ENCODE measurements at regions not wholly inside any gene's neighbourhood (a gene's known extent, or its start where the extent isn't known, plus 50 kb on each side); places are given as distances from the start of the nearest gene placed in this dataset.
A peak's percentile ranks its signal among the peaks of the same experiment; 100 is the strongest.
"Not testable (repeated sequence)": the region's sequence is repeated elsewhere in the genome, so short reads cannot be mapped to it uniquely, and the experiment has no call there.

DNA sequence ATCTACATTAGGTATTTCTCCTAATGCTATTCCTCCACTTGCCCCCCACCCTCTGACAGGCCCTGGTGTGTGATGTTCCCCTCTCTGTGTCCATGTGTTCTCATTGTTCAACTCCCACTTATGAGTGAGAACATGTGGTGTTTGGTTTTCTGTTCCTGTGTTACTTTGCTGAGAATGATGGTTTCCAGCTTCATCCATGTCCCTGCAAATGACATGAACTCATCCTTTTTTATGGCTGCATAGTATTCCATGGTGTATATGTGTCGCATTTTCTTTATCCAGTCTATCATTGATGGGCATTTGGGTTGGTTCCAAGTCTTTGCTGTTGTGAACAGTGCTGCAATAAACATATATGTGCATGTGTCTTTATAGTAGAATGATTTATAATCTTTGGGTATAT lies 50.6 kb upstream of the GRHL3 start:
- DNase-seq (ENCODE audit: low read depth); H3K4me3 ChIP-seq (ENCODE audit: low read depth, low read length): not testable (repeated sequence)

DNA sequence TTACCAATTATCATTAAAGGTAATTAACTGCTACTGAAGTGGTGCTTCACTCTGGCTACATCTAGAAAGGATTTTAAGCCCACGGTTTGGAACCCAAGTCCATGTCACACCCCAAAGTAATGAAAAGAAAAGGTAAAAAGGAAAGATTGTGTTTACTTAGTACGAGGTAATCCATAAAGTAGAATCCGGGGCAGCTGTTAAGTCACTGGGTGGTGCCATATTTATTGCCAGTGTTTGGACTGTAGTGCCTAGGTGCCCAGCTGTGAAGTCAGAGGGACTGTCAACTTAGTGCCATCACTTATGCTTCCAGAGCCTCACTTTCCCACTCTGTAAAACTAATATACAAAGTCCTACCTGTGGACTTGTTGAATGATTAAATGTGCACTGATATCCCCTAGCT lies 52.2 kb upstream of the GRHL3 start:
- TF ChIP-seq, protein P1, sequence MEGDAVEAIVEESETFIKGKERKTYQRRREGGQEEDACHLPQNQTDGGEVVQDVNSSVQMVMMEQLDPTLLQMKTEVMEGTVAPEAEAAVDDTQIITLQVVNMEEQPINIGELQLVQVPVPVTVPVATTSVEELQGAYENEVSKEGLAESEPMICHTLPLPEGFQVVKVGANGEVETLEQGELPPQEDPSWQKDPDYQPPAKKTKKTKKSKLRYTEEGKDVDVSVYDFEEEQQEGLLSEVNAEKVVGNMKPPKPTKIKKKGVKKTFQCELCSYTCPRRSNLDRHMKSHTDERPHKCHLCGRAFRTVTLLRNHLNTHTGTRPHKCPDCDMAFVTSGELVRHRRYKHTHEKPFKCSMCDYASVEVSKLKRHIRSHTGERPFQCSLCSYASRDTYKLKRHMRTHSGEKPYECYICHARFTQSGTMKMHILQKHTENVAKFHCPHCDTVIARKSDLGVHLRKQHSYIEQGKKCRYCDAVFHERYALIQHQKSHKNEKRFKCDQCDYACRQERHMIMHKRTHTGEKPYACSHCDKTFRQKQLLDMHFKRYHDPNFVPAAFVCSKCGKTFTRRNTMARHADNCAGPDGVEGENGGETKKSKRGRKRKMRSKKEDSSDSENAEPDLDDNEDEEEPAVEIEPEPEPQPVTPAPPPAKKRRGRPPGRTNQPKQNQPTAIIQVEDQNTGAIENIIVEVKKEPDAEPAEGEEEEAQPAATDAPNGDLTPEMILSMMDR (conservative IDR thresholded peaks at IDR 0.05; ENCODE audit: low read depth, low read length), result no peak
- H3K4me3 ChIP-seq (ENCODE audit: low read depth, low read length), result no peak overlapping the region
- DNase-seq (ENCODE audit: low read depth), result no peak

DNA sequence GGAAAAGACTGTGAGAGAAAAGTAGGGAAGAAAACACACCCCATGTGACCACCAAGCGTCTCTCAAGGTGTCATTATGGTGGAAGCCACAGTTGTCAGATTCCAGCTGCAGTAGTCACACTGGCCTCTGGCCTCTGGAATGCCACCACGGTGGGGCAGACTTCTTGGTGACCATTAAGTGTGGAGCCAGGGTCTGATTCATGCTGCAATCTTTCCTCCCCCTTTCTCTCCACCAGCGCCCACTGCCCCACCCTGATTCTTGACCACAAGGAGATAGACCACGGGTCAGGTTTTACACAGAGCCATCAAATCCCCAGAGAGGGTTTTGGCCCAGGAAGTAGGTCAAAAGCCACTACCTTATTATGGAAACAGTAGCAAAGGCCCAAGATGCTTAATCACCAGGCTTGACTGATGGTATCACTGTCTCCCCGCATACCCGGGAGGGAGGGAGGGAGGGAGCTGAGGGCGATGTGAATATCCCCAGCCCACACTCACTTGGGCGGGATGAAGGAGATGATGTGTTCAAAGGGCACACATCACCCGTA lies 52.7 kb upstream of the GRHL3 start:
- no peak overlapping the region for H3K4me3 ChIP-seq (ENCODE audit: low read depth, low read length)
- peak; percentile 93 for DNase-seq (ENCODE audit: low read depth)
- TF ChIP-seq, protein P1 (conservative IDR thresholded peaks at IDR 0.05; ENCODE audit: low read depth, low read length), result peak; percentile 41

DNA sequence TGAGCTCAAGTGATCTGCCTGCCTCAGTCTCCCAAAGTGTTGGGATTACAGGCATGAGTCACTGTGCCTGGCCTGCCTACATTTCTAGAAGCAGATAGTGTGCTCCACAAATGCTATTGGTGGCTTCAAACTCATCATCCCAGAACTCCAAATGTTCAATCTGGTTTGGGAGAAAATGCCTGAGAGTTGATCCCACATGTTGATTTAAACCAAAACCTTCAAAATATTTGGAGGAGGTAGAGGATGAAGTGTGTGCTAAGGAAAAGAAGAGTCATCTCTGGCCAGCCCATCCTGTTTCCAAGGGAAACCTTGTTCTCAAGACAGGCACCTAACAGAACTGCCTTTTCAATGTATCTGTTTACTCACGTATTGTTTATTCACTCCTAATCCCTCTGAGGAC lies 55.4 kb upstream of the GRHL3 start:
- no peak for DNase-seq (ENCODE audit: low read depth)

DNA sequence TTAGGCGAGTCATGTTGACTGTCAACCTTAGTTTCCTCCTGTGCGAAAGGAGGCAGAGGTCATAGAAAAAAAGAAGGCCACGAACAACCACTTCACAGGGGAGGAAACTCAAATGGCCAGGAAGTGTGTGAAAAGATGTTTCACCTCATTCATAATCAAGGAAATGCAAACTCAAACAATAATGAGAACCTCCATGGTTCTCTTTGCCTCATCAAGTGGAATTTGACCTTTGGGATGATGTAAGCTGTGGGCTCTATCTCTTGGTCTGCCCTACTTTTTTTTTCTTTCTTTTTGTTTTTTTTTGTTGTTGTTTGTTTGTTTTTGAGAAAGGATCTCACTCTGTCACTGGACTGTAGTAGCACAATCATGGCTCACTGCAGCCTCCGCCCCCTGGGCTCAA lies 55.9 kb upstream of the GRHL3 start:
- TF ChIP-seq, protein P1 (conservative IDR thresholded peaks at IDR 0.05; ENCODE audit: low read depth, low read length), result no peak

More for the DNA sequence above, 55.4 kb upstream of the GRHL3 start:
- TF ChIP-seq, protein P1 (conservative IDR thresholded peaks at IDR 0.05; ENCODE audit: low read depth, low read length), result no peak
- H3K4me3 ChIP-seq (ENCODE audit: low read depth, low read length), result no peak overlapping the region

DNA sequence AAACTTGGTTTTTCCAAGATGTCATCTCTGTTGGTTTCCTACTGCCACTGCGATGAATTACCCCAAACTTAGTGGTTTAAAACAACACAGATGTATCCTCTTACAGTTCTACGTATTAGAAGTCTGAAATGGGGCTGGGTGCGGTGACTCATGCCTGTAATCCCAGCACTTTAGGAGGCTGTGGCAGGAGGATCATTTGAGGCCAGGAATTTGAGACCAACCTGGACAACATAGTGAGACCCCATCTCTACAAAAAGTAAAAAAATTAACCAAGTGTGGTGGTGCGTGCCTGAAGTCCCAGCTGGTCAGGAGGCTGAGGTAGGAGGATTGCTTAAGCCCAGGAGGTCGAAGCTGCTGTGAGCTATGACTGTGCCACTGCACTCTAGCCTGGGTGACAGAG lies 57.2 kb upstream of the GRHL3 start:
- H3K4me3 ChIP-seq (ENCODE audit: low read depth, low read length), result no peak overlapping the region
- no peak for DNase-seq (ENCODE audit: low read depth)
- TF ChIP-seq, protein P1 (conservative IDR thresholded peaks at IDR 0.05; ENCODE audit: low read depth, low read length), result no peak

More for the DNA sequence above, 55.9 kb upstream of the GRHL3 start:
- DNase-seq (ENCODE audit: low read depth), result no peak
- H3K4me3 ChIP-seq (ENCODE audit: low read depth, low read length), result no peak overlapping the region

DNA sequence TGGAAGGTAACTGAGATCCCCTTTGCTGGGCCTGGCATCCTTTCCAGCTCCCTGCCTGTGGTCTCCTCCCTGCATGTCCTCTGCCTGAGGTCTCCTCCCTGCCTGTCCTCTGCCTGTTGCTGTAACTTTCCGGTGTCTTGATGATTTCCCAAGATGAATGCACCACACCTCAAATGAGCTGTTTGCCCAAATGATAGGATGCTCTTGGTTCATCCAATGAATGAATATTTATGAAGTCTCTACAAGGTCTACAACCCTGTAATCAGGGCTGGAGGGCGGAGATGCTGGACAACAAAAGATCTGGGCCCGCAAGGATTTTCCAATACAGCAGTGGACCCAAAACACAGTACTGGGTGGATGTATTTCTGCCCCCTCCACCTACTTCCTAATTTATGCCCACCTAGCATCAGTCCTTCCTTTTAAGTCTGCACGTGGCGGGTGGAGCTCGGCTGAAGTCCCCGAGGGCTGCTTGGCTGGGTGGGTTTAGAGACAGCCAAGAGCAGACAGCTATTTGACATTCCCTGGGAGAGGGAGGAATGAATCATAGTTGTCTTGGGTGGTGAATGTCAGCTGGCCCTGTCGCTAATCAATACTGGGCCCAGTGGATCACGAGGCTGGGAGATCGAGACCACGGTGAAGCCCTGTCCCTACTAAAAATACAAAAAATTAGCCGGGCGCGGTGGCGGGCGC lies 60.3 kb upstream of the GRHL3 start:
- H3K4me3 ChIP-seq (ENCODE audit: low read depth, low read length), result no peak overlapping the region
- TF ChIP-seq, protein P1 (conservative IDR thresholded peaks at IDR 0.05; ENCODE audit: low read depth, low read length), result no peak
- no peak for DNase-seq (ENCODE audit: low read depth)
